ENCODE measurements at regions not wholly inside any gene's neighbourhood (a gene's known extent, or its start where the extent isn't known, plus 50 kb on each side); places are given as distances from the start of the nearest gene placed in this dataset.

DNA sequence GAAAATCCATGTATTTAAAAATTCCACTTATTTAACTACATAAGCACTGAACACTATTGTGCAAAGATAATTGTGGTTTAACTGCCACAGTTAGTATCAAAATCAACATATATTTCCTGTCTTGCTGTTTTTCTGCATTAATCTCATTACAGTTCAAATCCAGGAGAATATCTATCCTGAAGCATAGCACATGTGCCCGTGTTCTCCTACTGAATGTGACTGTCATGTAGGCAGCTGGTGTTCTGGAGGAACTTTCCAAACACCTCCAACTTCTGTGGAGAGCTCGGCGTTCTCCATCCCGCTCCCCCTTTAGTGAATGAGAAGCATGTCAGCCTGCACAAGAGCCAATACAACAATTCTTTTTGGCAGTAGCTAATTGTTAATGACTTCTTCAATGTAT lies 76.4 kb upstream of the IKZF1 start:
- Mint-ChIP-seq H3K4me1 (peaks cover 10 to 14% of the 10 kb centered on the region in 2 donors), H3K9me3 (peaks cover 0 to 9% of the 10 kb centered on the region in 2 donors), H3K4me3 (no peak overlapping the region), H3K27ac (peak overlapping the region in 1 of 2 donors; percentile 11), H3K36me3 (peaks cover 12% of the 10 kb centered on the region), H3K27me3 (ENCODE audit: low read depth in 2 of 2) (no peaks in the 10 kb centered on the region)
- whole genome bisulfite sequencing (ENCODE audit: insufficient coverage): 32% methylated on average over 4 of the region's 4 CpGs
- peak in 1 of 2 donors; percentile 5 for DNase-seq
- Histone ChIP-seq H3K9me3 (ENCODE audit: control insufficient read depth, insufficient read depth, low read length) (peaks cover 3% of the 10 kb centered on the region), H3K36me3 (ENCODE audit: control insufficient read depth, insufficient read depth, low read length) (no peaks in the 10 kb centered on the region), H3K4me3 (ENCODE audit: low read length) (no peak overlapping the region), H3K4me1 (ENCODE audit: control insufficient read depth, insufficient read depth, low read length) (no peaks in the 10 kb centered on the region), H3K27ac (ENCODE audit: low read length) (no peak overlapping the region), H3K27me3 (ENCODE audit: control insufficient read depth, insufficient read depth, low read length) (no peaks in the 10 kb centered on the region)
- intact Hi-C loops (cut with micrococcal nuclease): no loop called here
- ATAC-seq: no peak
- TF ChIP-seq CTCF (IDR thresholded peaks at IDR 0.05): no peak

DNA sequence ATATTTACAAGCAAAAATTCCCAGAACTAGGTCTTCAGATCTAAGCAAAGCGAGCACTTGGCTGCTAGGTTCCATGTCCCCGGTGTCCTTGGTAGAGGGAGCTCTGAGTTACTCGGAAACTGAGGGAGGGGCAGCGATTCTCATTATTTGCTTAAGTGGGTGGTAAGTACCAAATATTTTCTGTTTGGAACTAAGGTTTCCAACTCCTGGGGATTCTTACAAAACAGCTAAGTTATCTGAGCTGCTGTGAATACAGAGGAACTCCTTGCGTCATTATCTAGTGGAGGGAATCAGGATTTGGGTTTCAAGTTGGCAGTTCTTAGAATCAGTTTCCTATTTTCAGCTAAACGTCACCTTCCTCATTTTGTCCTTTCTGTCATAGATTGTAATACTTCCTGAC lies 76.8 kb upstream of the IKZF1 start:
- H3K4me1 ChIP-seq (ENCODE audit: control insufficient read depth, insufficient read depth, low read length): no peaks in the 10 kb centered on the region
- no peak overlapping the region for H3K4me3 Mint-ChIP-seq
- H3K36me3 ChIP-seq (ENCODE audit: control insufficient read depth, insufficient read depth, low read length): no peaks in the 10 kb centered on the region
- no peak for TF ChIP-seq CTCF (IDR thresholded peaks at IDR 0.05)
- WGBS (ENCODE audit: insufficient coverage): 70% methylated on average over 5 of the region's 6 CpGs
- peaks cover 3% of the 10 kb centered on the region for H3K9me3 ChIP-seq (ENCODE audit: control insufficient read depth, insufficient read depth, low read length)
- no peak for ATAC-seq
- H3K27ac Mint-ChIP-seq: peak overlapping the region in 1 of 2 donors; percentile 11
- H3K27ac ChIP-seq (ENCODE audit: low read length): no peak overlapping the region
- H3K4me3 ChIP-seq (ENCODE audit: low read length): no peak overlapping the region
- peak in 1 of 2 donors; percentile 22 for DNase-seq
- H3K36me3 Mint-ChIP-seq: peaks cover 12% of the 10 kb centered on the region
- no peaks in the 10 kb centered on the region for H3K27me3 ChIP-seq (ENCODE audit: control insufficient read depth, insufficient read depth, low read length)
- intact Hi-C loops (cut with micrococcal nuclease): no loop called here
- H3K4me1 Mint-ChIP-seq: peaks cover 10 to 14% of the 10 kb centered on the region in 2 donors
- H3K9me3 Mint-ChIP-seq: peaks cover 0 to 9% of the 10 kb centered on the region in 2 donors
- no peaks in the 10 kb centered on the region for H3K27me3 Mint-ChIP-seq (ENCODE audit: low read depth in 2 of 2)

- Mint-ChIP-seq H3K27ac (no peak overlapping the region), H3K4me3 (no peak overlapping the region), H3K27me3 (ENCODE audit: low read depth in 2 of 2) (no peaks in the 10 kb centered on the region), H3K4me1 (peaks cover 10 to 14% of the 10 kb centered on the region in 2 donors), H3K36me3 (peaks cover 22% of the 10 kb centered on the region), H3K9me3 (peaks cover 0 to 9% of the 10 kb centered on the region in 2 donors)
- no peak overlapping the region for H3K4me3 ChIP-seq (ENCODE audit: low read length)
- TF ChIP-seq CTCF (IDR thresholded peaks at IDR 0.05): no peak
- H3K4me1 ChIP-seq (ENCODE audit: control insufficient read depth, insufficient read depth, low read length): no peaks in the 10 kb centered on the region
- H3K27ac ChIP-seq (ENCODE audit: low read length): no peak overlapping the region
- ATAC-seq (no peak), DNase-seq (peak in 1 of 2 donors; percentile 27)
- intact Hi-C loops (cut with micrococcal nuclease): no loop called here
- no peaks in the 10 kb centered on the region for H3K36me3 ChIP-seq (ENCODE audit: control insufficient read depth, insufficient read depth, low read length)
- H3K9me3 ChIP-seq (ENCODE audit: control insufficient read depth, insufficient read depth, low read length): peaks cover 3% of the 10 kb centered on the region
- WGBS (ENCODE audit: insufficient coverage): 82% methylated on average over 3 of the region's 3 CpGs
- H3K27me3 ChIP-seq (ENCODE audit: control insufficient read depth, insufficient read depth, low read length): no peaks in the 10 kb centered on the region
These were observed 77.8 kb upstream of the IKZF1 start for GRCh38 chr7:50226669-50227068.

- TF ChIP-seq CTCF (IDR thresholded peaks at IDR 0.05): no peak
- intact Hi-C loops (cut with micrococcal nuclease): no loop called here
- H3K4me3 ChIP-seq (ENCODE audit: low read length): no peak overlapping the region
- Mint-ChIP-seq H3K9me3 (peaks cover 0 to 9% of the 10 kb centered on the region in 2 donors), H3K4me3 (no peak overlapping the region), H3K27ac (no peak overlapping the region), H3K36me3 (peaks cover 27% of the 10 kb centered on the region), H3K4me1 (peaks cover 10 to 14% of the 10 kb centered on the region in 2 donors), H3K27me3 (ENCODE audit: low read depth in 2 of 2) (no peaks in the 10 kb centered on the region)
- H3K9me3 ChIP-seq (ENCODE audit: control insufficient read depth, insufficient read depth, low read length): peaks cover 3% of the 10 kb centered on the region
- H3K27me3 ChIP-seq (ENCODE audit: control insufficient read depth, insufficient read depth, low read length): no peaks in the 10 kb centered on the region
- ATAC-seq: no peak
- no peaks in the 10 kb centered on the region for H3K4me1 ChIP-seq (ENCODE audit: control insufficient read depth, insufficient read depth, low read length)
- H3K36me3 ChIP-seq (ENCODE audit: control insufficient read depth, insufficient read depth, low read length): no peaks in the 10 kb centered on the region
- peak in 1 of 2 donors; percentile 1 for DNase-seq
- no peak overlapping the region for H3K27ac ChIP-seq (ENCODE audit: low read length)
- WGBS (ENCODE audit: insufficient coverage): 62% methylated on average over 3 of the region's 3 CpGs
These were observed 78.4 kb upstream of the IKZF1 start for GRCh38 chr7:50226145-50226544.

Data from natural killer cell (primary cell).